ENCODE measurements at regions not wholly inside any gene's neighbourhood (a gene's known extent, or its start where the extent isn't known, plus 50 kb on each side); places are given as distances from the start of the nearest gene placed in this dataset.

- H3K27ac Mint-ChIP-seq: no peak overlapping the region
- peaks cover 28% of the 10 kb centered on the region for H3K27me3 Mint-ChIP-seq
- H3K36me3 Mint-ChIP-seq (ENCODE audit: low read depth): no peaks in the 10 kb centered on the region
- H3K9me3 ChIP-seq (ENCODE audit: control insufficient read depth, low read length, poor library complexity, severe bottlenecking): no peaks in the 10 kb centered on the region
- DNase-seq (no peak), ATAC-seq (no peak)
- H3K4me1 Mint-ChIP-seq: no peaks in the 10 kb centered on the region
- no peak overlapping the region for H3K4me3 Mint-ChIP-seq
These were observed 191.0 kb upstream of the IRS2 start for GRCh38 chr13:109977212-109977968.

DNA sequence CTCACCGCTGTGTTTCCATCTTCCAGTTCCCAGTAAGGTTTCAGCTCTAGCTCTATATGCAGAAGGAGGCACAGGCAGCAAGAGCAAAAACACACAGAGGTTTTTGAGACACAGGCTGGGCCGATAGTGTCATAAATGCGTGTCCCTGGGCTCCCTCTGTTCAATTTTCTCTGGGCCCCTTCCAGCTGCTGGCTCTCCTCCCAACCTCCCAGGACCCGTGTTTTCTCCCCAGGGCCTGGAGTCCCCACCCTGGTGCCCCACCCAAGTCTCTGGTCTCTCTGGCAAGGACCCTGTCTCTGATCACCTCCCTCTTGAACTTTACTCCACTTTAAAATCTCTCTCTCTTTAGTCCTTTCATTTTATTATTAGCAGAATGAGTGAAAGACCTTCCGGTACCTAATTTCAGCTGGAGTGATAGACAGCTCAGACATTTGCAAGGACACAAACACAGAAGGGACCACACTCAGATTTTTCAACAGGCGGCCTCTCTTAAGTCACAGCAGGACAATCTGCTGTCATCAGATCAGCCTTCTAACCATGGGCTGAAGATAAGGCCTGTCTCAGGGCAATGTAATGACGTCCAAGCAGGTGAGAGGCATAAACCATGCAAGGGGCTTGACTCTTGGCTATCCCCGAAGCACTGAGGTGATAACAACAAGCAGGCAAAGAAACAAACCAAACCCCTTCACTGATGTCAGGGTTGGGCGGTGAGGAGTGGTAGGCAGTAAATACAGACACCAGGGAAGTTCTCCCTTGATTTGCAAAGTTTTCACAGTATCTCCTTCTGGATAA is 190.0 kb upstream of the IRS2 start:
- H3K4me3 Mint-ChIP-seq: no peak overlapping the region
- peaks cover 28% of the 10 kb centered on the region for H3K27me3 Mint-ChIP-seq
- DNase-seq: no peak
- no peak overlapping the region for H3K27ac Mint-ChIP-seq
- no peak for ATAC-seq
- H3K36me3 Mint-ChIP-seq (ENCODE audit: low read depth): no peaks in the 10 kb centered on the region
- no peaks in the 10 kb centered on the region for H3K4me1 Mint-ChIP-seq
- no peaks in the 10 kb centered on the region for H3K9me3 ChIP-seq (ENCODE audit: control insufficient read depth, low read length, poor library complexity, severe bottlenecking)

DNA sequence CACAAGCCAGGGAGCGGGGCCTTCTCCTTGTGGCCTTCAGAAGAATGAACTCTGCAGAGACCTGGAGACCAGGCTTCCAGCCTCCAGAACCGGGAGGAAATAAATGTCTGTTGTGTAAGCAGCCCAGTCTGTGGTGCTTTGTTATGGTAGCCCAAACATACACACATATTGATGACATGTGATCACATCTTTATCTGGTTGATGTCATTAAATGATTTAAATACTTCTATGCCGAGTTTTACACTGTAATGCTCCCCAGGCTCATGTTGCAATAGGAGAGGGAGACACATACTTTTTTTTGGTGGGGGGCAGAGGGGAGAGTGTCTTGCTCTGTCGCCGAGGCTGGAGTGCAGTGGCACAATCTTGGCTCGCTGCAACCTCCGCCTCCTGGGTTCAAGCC is 188.0 kb upstream of the IRS2 start:
- no peaks in the 10 kb centered on the region for H3K4me1 Mint-ChIP-seq
- ATAC-seq (no peak), DNase-seq (no peak)
- peaks cover 28% of the 10 kb centered on the region for H3K27me3 Mint-ChIP-seq
- H3K4me3 Mint-ChIP-seq: no peak overlapping the region
- no peaks in the 10 kb centered on the region for H3K36me3 Mint-ChIP-seq (ENCODE audit: low read depth)
- H3K27ac Mint-ChIP-seq: no peak overlapping the region
- no peaks in the 10 kb centered on the region for H3K9me3 ChIP-seq (ENCODE audit: control insufficient read depth, low read length, poor library complexity, severe bottlenecking)

GRCh38 chr13:109973279-109973678 is 186.9 kb upstream of the IRS2 start:
- ATAC-seq (no peak), DNase-seq (no peak)
- Mint-ChIP-seq H3K4me3 (no peak overlapping the region), H3K4me1 (no peaks in the 10 kb centered on the region), H3K27me3 (peaks cover 27% of the 10 kb centered on the region), H3K27ac (no peak overlapping the region), H3K36me3 (ENCODE audit: low read depth) (no peaks in the 10 kb centered on the region)
- no peaks in the 10 kb centered on the region for H3K9me3 ChIP-seq (ENCODE audit: control insufficient read depth, low read length, poor library complexity, severe bottlenecking)

GRCh38 chr13:109971456-109972090 is 185.2 kb upstream of the IRS2 start:
- Mint-ChIP-seq H3K36me3 (ENCODE audit: low read depth) (no peaks in the 10 kb centered on the region), H3K4me1 (no peaks in the 10 kb centered on the region), H3K27me3 (peaks cover 17% of the 10 kb centered on the region), H3K4me3 (no peak overlapping the region), H3K27ac (no peak overlapping the region)
- DNase-seq (no peak), ATAC-seq (no peak)
- H3K9me3 ChIP-seq (ENCODE audit: control insufficient read depth, low read length, poor library complexity, severe bottlenecking): no peaks in the 10 kb centered on the region

GRCh38 chr13:109971006-109971405 is 184.6 kb upstream of the IRS2 start:
- Mint-ChIP-seq H3K4me1 (no peaks in the 10 kb centered on the region), H3K27me3 (peaks cover 11% of the 10 kb centered on the region), H3K27ac (no peak overlapping the region), H3K4me3 (no peak overlapping the region), H3K36me3 (ENCODE audit: low read depth) (no peaks in the 10 kb centered on the region)
- ATAC-seq (no peak), DNase-seq (no peak)
- no peaks in the 10 kb centered on the region for H3K9me3 ChIP-seq (ENCODE audit: control insufficient read depth, low read length, poor library complexity, severe bottlenecking)

DNA sequence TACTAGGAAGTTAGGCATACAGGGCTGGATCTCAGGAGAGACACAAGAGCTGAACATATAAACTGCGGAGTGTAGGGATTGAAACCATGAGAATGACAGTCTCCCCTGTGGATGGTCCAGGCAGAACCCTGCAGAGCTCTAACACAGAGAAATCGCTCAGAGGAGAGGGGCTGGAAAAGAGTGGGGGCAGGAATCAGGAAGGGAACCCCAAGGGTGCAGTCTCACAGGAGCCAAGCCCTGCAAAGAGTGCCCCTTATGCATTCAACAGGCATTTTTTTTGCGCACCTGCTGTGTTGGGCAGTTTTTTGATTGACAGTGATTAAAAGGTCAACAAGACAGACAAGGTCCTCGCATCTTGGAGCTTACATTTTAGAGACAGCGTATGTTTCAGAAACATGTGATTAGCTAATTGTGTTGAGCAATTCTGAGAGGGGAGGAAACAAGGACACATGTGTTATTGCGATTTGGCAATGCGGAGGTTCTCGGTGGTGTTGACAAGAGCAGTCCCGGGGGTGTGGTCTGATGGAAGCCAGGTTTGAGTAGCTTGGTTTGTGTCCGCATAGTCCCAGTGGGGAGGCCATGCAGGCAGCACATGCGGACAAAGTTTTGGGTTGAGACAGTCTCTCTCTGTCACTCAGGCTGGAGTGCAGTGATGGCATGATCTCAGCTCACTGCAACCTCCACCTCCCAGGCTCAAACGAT is 182.6 kb upstream of the IRS2 start:
- H3K9me3 ChIP-seq (ENCODE audit: control insufficient read depth, low read length, poor library complexity, severe bottlenecking): no peaks in the 10 kb centered on the region
- peaks cover 2% of the 10 kb centered on the region for H3K4me1 Mint-ChIP-seq
- DNase-seq (no peak), ATAC-seq (no peak)
- H3K27me3 Mint-ChIP-seq: peaks cover 8% of the 10 kb centered on the region
- H3K27ac Mint-ChIP-seq: no peak overlapping the region
- no peaks in the 10 kb centered on the region for H3K36me3 Mint-ChIP-seq (ENCODE audit: low read depth)
- H3K4me3 Mint-ChIP-seq: no peak overlapping the region

DNA sequence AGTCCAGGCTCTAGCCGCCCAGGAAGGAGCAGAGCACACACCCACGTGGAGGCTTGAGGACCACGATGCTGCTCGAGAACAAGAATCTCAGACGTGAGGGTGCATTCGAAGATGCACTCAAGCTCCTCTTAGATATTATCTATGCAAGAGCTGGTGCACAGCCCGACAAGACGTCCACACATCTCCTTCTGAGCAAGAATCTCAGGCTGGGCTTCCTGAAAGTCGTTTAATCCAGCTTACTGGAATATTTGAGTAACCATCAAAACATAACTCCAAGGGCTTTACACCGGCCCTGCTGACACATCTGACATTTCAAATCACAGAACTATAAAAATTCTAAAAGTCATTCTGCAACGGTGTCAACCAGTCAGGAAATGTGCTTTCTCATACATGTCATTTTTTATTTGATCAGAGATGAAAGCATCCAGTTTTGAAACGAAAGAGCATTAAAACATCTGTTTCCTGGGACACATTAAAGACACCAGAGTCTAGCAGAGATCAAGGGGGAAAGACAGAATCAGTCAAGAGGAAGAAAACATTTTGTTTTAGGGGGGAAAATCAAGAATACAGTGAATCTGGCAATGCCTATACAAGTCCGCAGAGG is 177.7 kb upstream of the IRS2 start:
- DNase-seq (no peak), ATAC-seq (no peak)
- Mint-ChIP-seq H3K4me3 (no peak overlapping the region), H3K27ac (no peak overlapping the region), H3K36me3 (ENCODE audit: low read depth) (no peaks in the 10 kb centered on the region), H3K27me3 (peaks cover 17% of the 10 kb centered on the region), H3K4me1 (peaks cover 2% of the 10 kb centered on the region)
- no peaks in the 10 kb centered on the region for H3K9me3 ChIP-seq (ENCODE audit: control insufficient read depth, low read length, poor library complexity, severe bottlenecking)

GRCh38 chr13:109963384-109963783 is 177.0 kb upstream of the IRS2 start:
- Mint-ChIP-seq H3K27ac (no peak overlapping the region), H3K27me3 (peaks cover 17% of the 10 kb centered on the region), H3K4me1 (peaks cover 2% of the 10 kb centered on the region), H3K4me3 (no peak overlapping the region), H3K36me3 (ENCODE audit: low read depth) (no peaks in the 10 kb centered on the region)
- ATAC-seq (no peak), DNase-seq (no peak)
- H3K9me3 ChIP-seq (ENCODE audit: control insufficient read depth, low read length, poor library complexity, severe bottlenecking): no peaks in the 10 kb centered on the region

- no peak for ATAC-seq
- peaks cover 2% of the 10 kb centered on the region for H3K4me1 Mint-ChIP-seq
- peaks cover 17% of the 10 kb centered on the region for H3K27me3 Mint-ChIP-seq
- no peak for DNase-seq
- H3K27ac Mint-ChIP-seq: no peak overlapping the region
- H3K36me3 Mint-ChIP-seq (ENCODE audit: low read depth): no peaks in the 10 kb centered on the region
- no peak overlapping the region for H3K4me3 Mint-ChIP-seq
- H3K9me3 ChIP-seq (ENCODE audit: control insufficient read depth, low read length, poor library complexity, severe bottlenecking): no peaks in the 10 kb centered on the region
These were observed 173.5 kb upstream of the IRS2 start for GRCh38 chr13:109959903-109960302.

GRCh38 chr13:109957875-109958274 is 171.5 kb upstream of the IRS2 start:
- DNase-seq: no peak
- Mint-ChIP-seq H3K36me3 (ENCODE audit: low read depth) (no peaks in the 10 kb centered on the region), H3K27me3 (peaks cover under 1% of the 10 kb centered on the region), H3K4me3 (no peak overlapping the region), H3K27ac (no peak overlapping the region), H3K4me1 (no peaks in the 10 kb centered on the region)
- ATAC-seq: no peak
- H3K9me3 ChIP-seq (ENCODE audit: control insufficient read depth, low read length, poor library complexity, severe bottlenecking): no peaks in the 10 kb centered on the region

DNA sequence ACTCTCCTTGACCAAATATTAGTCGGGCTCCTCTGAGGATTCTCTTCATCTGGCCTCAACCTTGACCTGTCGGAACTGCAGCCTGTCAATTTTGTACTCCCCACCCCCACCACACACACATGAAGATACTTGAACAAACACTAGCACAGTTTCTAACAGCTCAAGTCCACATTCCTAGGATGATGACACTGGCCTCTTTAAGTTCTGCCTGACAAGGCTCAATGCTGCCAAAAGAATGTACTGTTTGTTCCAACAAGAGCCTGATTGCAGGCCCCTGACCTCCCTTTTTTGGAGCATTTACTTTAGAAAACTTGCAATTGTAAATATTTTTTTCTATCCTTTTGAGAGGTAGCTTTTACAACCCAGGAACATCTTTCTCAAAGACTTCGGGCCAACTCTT is 169.2 kb upstream of the IRS2 start:
- Mint-ChIP-seq H3K27me3 (no peaks in the 10 kb centered on the region), H3K27ac (no peak overlapping the region), H3K36me3 (ENCODE audit: low read depth) (no peaks in the 10 kb centered on the region), H3K4me1 (no peaks in the 10 kb centered on the region), H3K4me3 (no peak overlapping the region)
- H3K9me3 ChIP-seq (ENCODE audit: control insufficient read depth, low read length, poor library complexity, severe bottlenecking): no peaks in the 10 kb centered on the region
- ATAC-seq (no peak), DNase-seq (no peak)

- Mint-ChIP-seq H3K36me3 (ENCODE audit: low read depth) (no peaks in the 10 kb centered on the region), H3K4me1 (no peaks in the 10 kb centered on the region), H3K27ac (no peak overlapping the region), H3K4me3 (peak overlapping the region; percentile 22), H3K27me3 (no peaks in the 10 kb centered on the region)
- ATAC-seq: no peak
- H3K9me3 ChIP-seq (ENCODE audit: control insufficient read depth, low read length, poor library complexity, severe bottlenecking): no peaks in the 10 kb centered on the region
- DNase-seq: no peak
These were observed 168.1 kb upstream of the IRS2 start for GRCh38 chr13:109954441-109954840.

Data from T-helper 17 cell (primary cell).